H1 (cell line): ENCODE measurements at regions not wholly inside any gene's neighbourhood (a gene's known extent, or its start where the extent isn't known, plus 50 kb on each side); places are given as distances from the start of the nearest gene placed in this dataset.

Experiments used
- CHD2 ChIP-seq: IDR thresholded peaks from 2 replicates; pipeline ENCODE4 v1.6.1; 2012; ENCODE audit warnings: low read length, improper control_type of control experiment
- EZH2 ChIP-seq: fragments of 200-600 bp; sonication (generic); IDR thresholded peaks from 2 replicates; pipeline ENCODE4 v1.7.1; 2012; ENCODE audit warnings: low read depth, mild to moderate bottlenecking, moderate library complexity, low read length, inconsistent platforms; ENCODE audit not compliant: severe bottlenecking
- GTF2F1 ChIP-seq: IDR thresholded peaks from 2 replicates; pipeline ENCODE4 v1.6.1; 2012; ENCODE audit warnings: low read depth, low read length, improper control_type of control experiment, borderline replicate concordance
- HDAC6 ChIP-seq: IDR thresholded peaks from one replicate; pipeline ENCODE4 v1.7.1; 2012; ENCODE audit warnings: low read depth, mild to moderate bottlenecking, inconsistent platforms, low read length, moderate library complexity
- POLR2AphosphoS5 ChIP-seq: IDR thresholded peaks from 2 replicates; pipeline ENCODE4 v1.6.1; 2011; ENCODE audit warnings: low read depth, low read length

DNA sequence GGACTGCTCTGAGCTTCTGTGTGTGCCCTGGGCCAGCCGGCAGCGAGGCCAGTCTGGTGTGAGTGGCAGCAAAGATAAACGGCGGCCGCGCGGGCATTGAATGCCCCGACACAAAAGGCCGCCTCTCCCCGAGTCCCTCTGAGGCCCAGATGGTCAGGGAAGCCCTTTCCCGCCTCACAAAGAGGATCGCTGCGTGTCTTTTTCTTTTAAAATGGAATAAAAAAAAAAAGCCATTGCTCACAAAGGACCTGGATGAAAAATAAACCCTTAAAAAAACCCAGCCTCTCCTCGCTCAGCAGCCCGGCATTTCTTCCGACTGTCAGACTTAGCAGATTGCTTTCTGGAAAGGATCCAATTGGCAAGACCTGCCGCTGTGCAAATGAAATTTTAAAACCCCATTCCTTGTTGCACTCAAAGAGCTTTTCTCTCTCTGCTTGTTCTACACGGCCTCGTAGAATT, 578.7 kb downstream of the BCOR start (continued):
- no peak for TF ChIP-seq POLR2AphosphoS5
- TF ChIP-seq GTF2F1 = no peak
- no peak for TF ChIP-seq HDAC6
- TF ChIP-seq CHD2 = no peak
- TF ChIP-seq EZH2 = no peak
